GM12878 (cell line): ENCODE measurements at regions not wholly inside any gene's neighbourhood (a gene's known extent, or its start where the extent isn't known, plus 50 kb on each side); places are given as distances from the start of the nearest gene placed in this dataset.

Experiments
- CEBPB ChIP-seq, 2 experiments: fragments of 150-350 bp in 1 of 2; IDR thresholded peaks; 2 replicates each; pipeline ENCODE4 v1.6.1; 2012 to 2014; ENCODE audit warnings: low read depth in 2 of 2, low read length in 2 of 2, borderline replicate concordance in 1 of 2, inconsistent platforms in 1 of 2
- CEBPZ ChIP-seq: fragments of 150-350 bp; IDR thresholded peaks from 2 replicates; pipeline ENCODE4 v1.6.1; 2016; ENCODE audit warnings: low read depth, low read length
- CTCF ChIP-seq, 3 experiments: IDR thresholded peaks in 2 of 3; conservative IDR thresholded peaks in 1 of 3; 2 replicates each; pipeline ENCODE4 v1.5.1; 2011; ENCODE audit warnings: low read depth in 3 of 3, low read length in 3 of 3, mild to moderate bottlenecking in 3 of 3, control low read depth in 2 of 3, moderate library complexity in 2 of 3, inconsistent platforms in 1 of 3, mixed read lengths in 1 of 3; ENCODE audit not compliant: control insufficient read depth in 2 of 3, insufficient read depth in 1 of 3; ENCODE audit errors: extremely low read depth in 1 of 3
- EED ChIP-seq: sonication (generic); IDR thresholded peaks from 2 replicates; pipeline ENCODE4 v1.6.1; 2016; ENCODE audit warnings: antibody characterized with exemption, low read depth
- EP300 ChIP-seq, 2 experiments: fragments of 150-350 bp in 1 of 2; IDR thresholded peaks; 2 replicates each; pipeline ENCODE4 v1.6.1; 2011 to 2012; ENCODE audit warnings: low read depth in 2 of 2, low read length in 2 of 2, borderline replicate concordance in 1 of 2, improper control_type of control experiment in 1 of 2, inconsistent platforms in 1 of 2; ENCODE audit not compliant: control insufficient read depth in 1 of 2
- EZH2 ChIP-seq: IDR thresholded peaks from 2 replicates; pipeline ENCODE4 v1.6.1; 2012; ENCODE audit warnings: low read depth, mild to moderate bottlenecking, control low read depth, inconsistent platforms, low read length, borderline replicate concordance; ENCODE audit not compliant: control insufficient read depth
- POLR2A ChIP-seq: IDR thresholded peaks from 2 replicates; pipeline ENCODE4 v1.6.1; 2011; ENCODE audit warnings: low read depth, mild to moderate bottlenecking, low read length
- POLR2AphosphoS5 ChIP-seq: IDR thresholded peaks from 2 replicates; pipeline ENCODE4 v1.6.1; 2011; ENCODE audit warnings: mild to moderate bottlenecking, low read length, inconsistent platforms
- RCOR1 ChIP-seq: conservative IDR thresholded peaks from 2 replicates; pipeline ENCODE4 v1.6.1; 2012; ENCODE audit warnings: low read depth, low read length, improper control_type of control experiment
- REST ChIP-seq: IDR thresholded peaks from 2 replicates; pipeline ENCODE4 v1.6.1; 2012; ENCODE audit warnings: mild to moderate bottlenecking, low read depth, low read length
- RFX5 ChIP-seq: IDR thresholded peaks from 2 replicates; pipeline ENCODE4 v1.6.1; 2011; ENCODE audit warnings: low read depth, low read length, improper control_type of control experiment
- SIN3A ChIP-seq: IDR thresholded peaks from 2 replicates; pipeline ENCODE4 v1.6.1; 2012; ENCODE audit warnings: low read depth, low read length, improper control_type of control experiment
- SP1 ChIP-seq: IDR thresholded peaks from one replicate; pipeline ENCODE4 v1.6.1; 2011; ENCODE audit warnings: low read depth, low read length
- ZNF687 ChIP-seq: fragments of 450-650 bp; IDR thresholded peaks from 2 replicates; pipeline ENCODE4 v1.6.1; 2017; ENCODE audit warnings: mild to moderate bottlenecking, moderate library complexity

GRCh38 chr3:168269001-168269400 lies 173.3 kb upstream of the GOLIM4 start:
- no peak for TF ChIP-seq CTCF (IDR thresholded peaks at IDR 0.05 in 2 of 3, conservative IDR thresholded peaks at IDR 0.05 in 1 of 3; ENCODE audit: control insufficient read depth in 2 of 3, extremely low read depth in 1 of 3, insufficient read depth in 1 of 3, low read depth in 3 of 3, low read length in 3 of 3)
- TF ChIP-seq CEBPZ: no peak
- TF ChIP-seq REST: no peak
- TF ChIP-seq EED: no peak
- no peak for TF ChIP-seq CEBPB (IDR thresholded peaks at IDR 0.05; ENCODE audit: borderline replicate concordance in 1 of 2, low read depth in 2 of 2, low read length in 2 of 2)
- TF ChIP-seq SIN3A: no peak
- no peak for TF ChIP-seq EP300 (IDR thresholded peaks at IDR 0.05; ENCODE audit: borderline replicate concordance in 1 of 2, control insufficient read depth in 1 of 2, low read depth in 2 of 2, low read length in 2 of 2)
- TF ChIP-seq SP1: no peak
- no peak for TF ChIP-seq POLR2A
- TF ChIP-seq ZNF687: no peak
- no peak for TF ChIP-seq EZH2
- TF ChIP-seq RFX5: no peak
- TF ChIP-seq POLR2AphosphoS5: no peak
- no peak for TF ChIP-seq RCOR1
